Vagina (tissue), 2 donors: ENCODE measurements at regions not wholly inside any gene's neighbourhood (a gene's known extent, or its start where the extent isn't known, plus 50 kb on each side); places are given as distances from the start of the nearest gene placed in this dataset.
A peak's percentile ranks its signal among the peaks of the same experiment; 100 is the strongest.

ENCODE experiments used
- DNase-seq, 2 donors: peaks; one replicate each; pipeline ENCODE4 v3.0.0-alpha.2; 2017; ENCODE audit errors: extremely low spot score in 2 of 2
- H3K27ac ChIP-seq: fragments of 200-600 bp; sonication (generic); one replicate; pipeline ENCODE4 v1.5.1; 2019
- H3K27me3 ChIP-seq: fragments of 200-600 bp; sonication (generic); one replicate; pipeline ENCODE4 v1.5.1; 2019
- H3K36me3 ChIP-seq, 2 donors: fragments of 200-600 bp; sonication (generic); one replicate each; pipeline ENCODE4 v1.5.1; 2017 to 2019
- H3K4me1 ChIP-seq: fragments of 200-600 bp; sonication (generic); one replicate; pipeline ENCODE4 v1.5.1; 2019
- H3K4me3 ChIP-seq, 2 donors: fragments of 200-600 bp; sonication (generic); 1 replicate in 1 of 2; 2 replicates in 1 of 2; pipeline ENCODE4 v1.5.1; 2016 to 2019
- H3K9me3 ChIP-seq: fragments of 200-600 bp; sonication (generic); one replicate; pipeline ENCODE4 v1.5.1; 2019
- POLR2A ChIP-seq, 2 donors: fragments of 450-650 bp; IDR thresholded peaks; one replicate each; pipeline ENCODE4 v1.6.1; 2017; ENCODE audit warnings: antibody characterized with exemption in 2 of 2, mild to moderate bottlenecking in 2 of 2, moderate library complexity in 2 of 2
- POLR2AphosphoS5 ChIP-seq, 2 donors: sonication (generic); formaldehyde crosslinking; IDR thresholded peaks; one replicate each; pipeline ENCODE4 v1.9.0; 2017; ENCODE audit warnings: antibody characterized with exemption in 2 of 2, mild to moderate bottlenecking in 2 of 2, low read depth in 1 of 2; ENCODE audit not compliant: insufficient read depth in 1 of 2
- intact Hi-C: fragments of 100-400 bp; cut with DNase I; formaldehyde crosslinking; loops from one replicate; pipeline ENCODE4 v1.15.1; 2023
- TF ChIP-seq, protein P1 (sequence below), 3 experiments: fragments of 450-650 bp in 2 of 3; fragments of 200-600 bp in 1 of 3; sonication (generic) in 1 of 3; IDR thresholded peaks; one replicate each; pipeline ENCODE4 v1.5.1; 2017 to 2019; ENCODE audit warnings: antibody characterized with exemption in 3 of 3, mild to moderate bottlenecking in 2 of 3, moderate library complexity in 2 of 3

GRCh38 chr17:63151941-63152523, 186.0 kb downstream of the TANC2 start:
- no peaks in the 10 kb centered on the region for H3K36me3 ChIP-seq
- H3K4me1 ChIP-seq: no peaks in the 10 kb centered on the region
- H3K4me3 ChIP-seq: peak overlapping the region in 1 of 2 donors; percentile 0
- no peaks in the 10 kb centered on the region for H3K9me3 ChIP-seq
- no peak overlapping the region for H3K27ac ChIP-seq
- no peaks in the 10 kb centered on the region for H3K27me3 ChIP-seq
- DNase-seq: no peak
- intact Hi-C loops: no loop called here
- TF ChIP-seq, protein P1, sequence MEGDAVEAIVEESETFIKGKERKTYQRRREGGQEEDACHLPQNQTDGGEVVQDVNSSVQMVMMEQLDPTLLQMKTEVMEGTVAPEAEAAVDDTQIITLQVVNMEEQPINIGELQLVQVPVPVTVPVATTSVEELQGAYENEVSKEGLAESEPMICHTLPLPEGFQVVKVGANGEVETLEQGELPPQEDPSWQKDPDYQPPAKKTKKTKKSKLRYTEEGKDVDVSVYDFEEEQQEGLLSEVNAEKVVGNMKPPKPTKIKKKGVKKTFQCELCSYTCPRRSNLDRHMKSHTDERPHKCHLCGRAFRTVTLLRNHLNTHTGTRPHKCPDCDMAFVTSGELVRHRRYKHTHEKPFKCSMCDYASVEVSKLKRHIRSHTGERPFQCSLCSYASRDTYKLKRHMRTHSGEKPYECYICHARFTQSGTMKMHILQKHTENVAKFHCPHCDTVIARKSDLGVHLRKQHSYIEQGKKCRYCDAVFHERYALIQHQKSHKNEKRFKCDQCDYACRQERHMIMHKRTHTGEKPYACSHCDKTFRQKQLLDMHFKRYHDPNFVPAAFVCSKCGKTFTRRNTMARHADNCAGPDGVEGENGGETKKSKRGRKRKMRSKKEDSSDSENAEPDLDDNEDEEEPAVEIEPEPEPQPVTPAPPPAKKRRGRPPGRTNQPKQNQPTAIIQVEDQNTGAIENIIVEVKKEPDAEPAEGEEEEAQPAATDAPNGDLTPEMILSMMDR (IDR thresholded peaks at IDR 0.05): no peak
- TF ChIP-seq POLR2A (IDR thresholded peaks at IDR 0.05) (no peak), POLR2AphosphoS5 (IDR thresholded peaks at IDR 0.05; ENCODE audit: insufficient read depth in 1 of 2, low read depth in 1 of 2) (no peak)

- Histone ChIP-seq H3K4me3 (no peak overlapping the region), H3K27ac (no peak overlapping the region), H3K36me3 (no peaks in the 10 kb centered on the region), H3K9me3 (no peaks in the 10 kb centered on the region), H3K4me1 (no peaks in the 10 kb centered on the region), H3K27me3 (no peaks in the 10 kb centered on the region)
- intact Hi-C loops: no loop called here
- TF ChIP-seq, protein P1 (IDR thresholded peaks at IDR 0.05): no peak
- TF ChIP-seq POLR2AphosphoS5 (IDR thresholded peaks at IDR 0.05; ENCODE audit: insufficient read depth in 1 of 2, low read depth in 1 of 2): no peak
- no peak for TF ChIP-seq POLR2A (IDR thresholded peaks at IDR 0.05)
- no peak for DNase-seq
Measured at GRCh38 chr17:63153488-63153887, 187.5 kb downstream of the TANC2 start.

GRCh38 chr17:63154586-63155244, 188.7 kb downstream of the TANC2 start:
- no peaks in the 10 kb centered on the region for H3K4me1 ChIP-seq
- TF ChIP-seq POLR2AphosphoS5 (IDR thresholded peaks at IDR 0.05; ENCODE audit: insufficient read depth in 1 of 2, low read depth in 1 of 2) (no peak), POLR2A (IDR thresholded peaks at IDR 0.05) (no peak)
- TF ChIP-seq, protein P1 (IDR thresholded peaks at IDR 0.05): no peak
- H3K9me3 ChIP-seq: no peaks in the 10 kb centered on the region
- H3K4me3 ChIP-seq: no peak overlapping the region
- intact Hi-C loops: no loop called here
- H3K36me3 ChIP-seq: no peaks in the 10 kb centered on the region
- H3K27me3 ChIP-seq: no peaks in the 10 kb centered on the region
- DNase-seq: no peak
- no peak overlapping the region for H3K27ac ChIP-seq

- H3K27ac ChIP-seq: no peak overlapping the region
- no peak for DNase-seq
- intact Hi-C loops: no loop called here
- TF ChIP-seq, protein P1 (IDR thresholded peaks at IDR 0.05): no peak
- TF ChIP-seq POLR2A (IDR thresholded peaks at IDR 0.05) (no peak), POLR2AphosphoS5 (IDR thresholded peaks at IDR 0.05; ENCODE audit: insufficient read depth in 1 of 2, low read depth in 1 of 2) (no peak)
- H3K9me3 ChIP-seq: no peaks in the 10 kb centered on the region
- H3K4me3 ChIP-seq: no peak overlapping the region
- no peaks in the 10 kb centered on the region for H3K4me1 ChIP-seq
- H3K27me3 ChIP-seq: no peaks in the 10 kb centered on the region
- no peaks in the 10 kb centered on the region for H3K36me3 ChIP-seq
Measured at GRCh38 chr17:63156986-63157385, 191.0 kb downstream of the TANC2 start.
